ENCODE measurements at regions not wholly inside any gene's neighbourhood (a gene's known extent, or its start where the extent isn't known, plus 50 kb on each side); places are given as distances from the start of the nearest gene placed in this dataset.

- Histone ChIP-seq H3K9ac (ENCODE audit: insufficient read length) (no peak overlapping the region), H3K9me3 (ENCODE audit: low read depth, low read length) (no peaks in the 10 kb centered on the region), H3K27ac (no peak overlapping the region), H3K4me3 (no peak overlapping the region), H3K36me3 (ENCODE audit: insufficient read depth, low read length) (no peaks in the 10 kb centered on the region)
- TF ChIP-seq EZH2 (IDR thresholded peaks at IDR 0.05) (no peak), FOXP2 (optimal IDR thresholded peaks at IDR 0.05; ENCODE audit: control extremely low read depth, extremely low read length, insufficient read depth) (no peak), POLR2AphosphoS5 (IDR thresholded peaks at IDR 0.05; ENCODE audit: borderline replicate concordance, low read depth, low read length) (no peak)
- no peak for DNase-seq (ENCODE audit: low read depth, low spot score)
Observed at GRCh38 chr13:62333466-62333865, 917.8 kb upstream of the PCDH20 start.

DNA sequence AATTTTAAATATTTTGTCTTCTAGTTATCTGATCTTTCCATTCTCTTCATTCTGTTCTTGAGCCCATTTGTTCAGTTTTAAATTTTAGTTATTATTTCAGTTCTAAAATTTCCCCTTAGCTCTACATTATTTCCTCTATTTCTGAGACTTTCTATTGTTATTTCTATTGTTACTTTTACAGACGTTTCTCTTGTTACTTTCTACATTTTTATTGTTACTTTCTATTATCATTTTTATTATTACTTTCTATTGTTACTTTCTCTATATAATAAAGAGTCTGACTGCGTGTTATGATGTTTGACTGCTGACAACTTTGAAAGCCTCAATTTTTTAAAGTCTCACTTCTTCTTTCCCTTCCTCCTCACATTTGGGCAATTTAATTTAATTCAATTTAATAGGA, 915.7 kb upstream of the PCDH20 start:
- TF ChIP-seq EZH2 (IDR thresholded peaks at IDR 0.05) (no peak), FOXP2 (optimal IDR thresholded peaks at IDR 0.05; ENCODE audit: control extremely low read depth, extremely low read length, insufficient read depth) (no peak), POLR2AphosphoS5 (IDR thresholded peaks at IDR 0.05; ENCODE audit: borderline replicate concordance, low read depth, low read length) (no peak)
- Histone ChIP-seq H3K9me3 (ENCODE audit: low read depth, low read length) (no peaks in the 10 kb centered on the region), H3K36me3 (ENCODE audit: insufficient read depth, low read length) (no peaks in the 10 kb centered on the region), H3K27ac (no peak overlapping the region), H3K9ac (ENCODE audit: insufficient read length) (no peak overlapping the region), H3K4me3 (no peak overlapping the region)
- no peak for DNase-seq (ENCODE audit: low read depth, low spot score)

DNA sequence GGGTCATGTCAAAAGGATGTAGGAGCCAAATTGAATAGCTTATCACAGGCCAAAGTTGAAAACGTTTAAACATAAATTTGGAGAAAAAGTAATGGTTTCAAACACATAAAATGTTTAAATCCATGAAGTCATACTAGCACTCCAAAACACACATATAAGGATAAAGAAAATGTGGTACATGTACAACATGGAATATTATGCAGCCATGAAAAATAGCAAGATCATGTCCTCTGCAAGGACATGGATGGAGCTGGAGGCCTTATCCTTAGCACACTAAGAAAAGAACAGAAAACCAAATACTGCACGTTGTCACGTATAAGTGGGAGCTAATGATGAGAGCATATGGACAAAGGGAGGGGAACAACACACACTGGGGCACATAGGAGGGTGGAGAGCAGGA, 911.7 kb upstream of the PCDH20 start:
- H3K27ac ChIP-seq, result no peak overlapping the region
- 0 out of 2 replicates have a peak, but pooled peaks cover 5% of the 10 kb centered on the region for H3K9me3 ChIP-seq (ENCODE audit: low read depth, low read length)
- H3K4me3 ChIP-seq, result no peak overlapping the region
- H3K9ac ChIP-seq (ENCODE audit: insufficient read length), result no peak overlapping the region
- TF ChIP-seq FOXP2 (optimal IDR thresholded peaks at IDR 0.05; ENCODE audit: control extremely low read depth, extremely low read length, insufficient read depth) (no peak), EZH2 (IDR thresholded peaks at IDR 0.05) (no peak), POLR2AphosphoS5 (IDR thresholded peaks at IDR 0.05; ENCODE audit: borderline replicate concordance, low read depth, low read length) (no peak)
- H3K36me3 ChIP-seq (ENCODE audit: insufficient read depth, low read length), result no peaks in the 10 kb centered on the region
- no peak for DNase-seq (ENCODE audit: low read depth, low spot score)

DNA sequence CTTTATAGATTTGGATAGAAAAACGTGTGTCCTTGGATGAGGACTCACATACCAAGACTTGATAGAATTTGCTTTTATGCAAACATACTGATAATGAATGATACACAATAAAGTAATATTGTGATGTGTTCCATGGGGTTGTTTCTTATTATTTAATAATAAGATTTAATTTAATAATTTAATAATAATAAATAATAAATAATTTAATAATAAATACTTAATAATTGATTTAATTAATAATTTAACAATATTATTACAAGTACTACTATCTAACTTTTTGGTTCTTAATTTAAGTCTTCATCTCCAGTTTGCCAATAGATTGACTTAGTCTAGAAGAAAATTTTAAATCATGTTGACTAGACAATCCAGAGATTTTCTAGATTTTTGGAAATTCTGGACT, 909.2 kb upstream of the PCDH20 start:
- Histone ChIP-seq H3K9me3 (ENCODE audit: low read depth, low read length) (0 out of 2 replicates have a peak, but pooled peaks cover 5% of the 10 kb centered on the region), H3K27ac (no peak overlapping the region), H3K9ac (ENCODE audit: insufficient read length) (no peak overlapping the region), H3K4me3 (no peak overlapping the region), H3K36me3 (ENCODE audit: insufficient read depth, low read length) (no peaks in the 10 kb centered on the region)
- TF ChIP-seq POLR2AphosphoS5 (IDR thresholded peaks at IDR 0.05; ENCODE audit: borderline replicate concordance, low read depth, low read length), result no peak
- no peak for TF ChIP-seq FOXP2 (optimal IDR thresholded peaks at IDR 0.05; ENCODE audit: control extremely low read depth, extremely low read length, insufficient read depth)
- TF ChIP-seq EZH2 (IDR thresholded peaks at IDR 0.05), result no peak
- DNase-seq (ENCODE audit: low read depth, low spot score), result no peak

GRCh38 chr13:62321895-62322294, 906.2 kb upstream of the PCDH20 start:
- no peak overlapping the region for H3K9ac ChIP-seq (ENCODE audit: insufficient read length)
- no peak for DNase-seq (ENCODE audit: low read depth, low spot score)

GRCh38 chr13:62321139-62321538, 905.5 kb upstream of the PCDH20 start:
- TF ChIP-seq EZH2 (IDR thresholded peaks at IDR 0.05), result no peak
- no peak for TF ChIP-seq POLR2AphosphoS5 (IDR thresholded peaks at IDR 0.05; ENCODE audit: borderline replicate concordance, low read depth, low read length)
- no peak for TF ChIP-seq FOXP2 (optimal IDR thresholded peaks at IDR 0.05; ENCODE audit: control extremely low read depth, extremely low read length, insufficient read depth)
- Histone ChIP-seq H3K27ac (0 out of 2 replicates have a peak overlapping the region, but pooled peaks have one; percentile 30), H3K9ac (ENCODE audit: insufficient read length) (no peak overlapping the region), H3K9me3 (ENCODE audit: low read depth, low read length) (0 out of 2 replicates have a peak, but pooled peaks cover 5% of the 10 kb centered on the region), H3K36me3 (ENCODE audit: insufficient read depth, low read length) (no peaks in the 10 kb centered on the region), H3K4me3 (no peak overlapping the region)
- no peak for DNase-seq (ENCODE audit: low read depth, low spot score)

More at GRCh38 chr13:62321895-62322294, 906.2 kb upstream of the PCDH20 start:
- Histone ChIP-seq H3K9me3 (ENCODE audit: low read depth, low read length) (0 out of 2 replicates have a peak, but pooled peaks cover 5% of the 10 kb centered on the region), H3K36me3 (ENCODE audit: insufficient read depth, low read length) (no peaks in the 10 kb centered on the region), H3K4me3 (no peak overlapping the region), H3K27ac (no peak overlapping the region)
- TF ChIP-seq EZH2 (IDR thresholded peaks at IDR 0.05) (no peak), FOXP2 (optimal IDR thresholded peaks at IDR 0.05; ENCODE audit: control extremely low read depth, extremely low read length, insufficient read depth) (no peak), POLR2AphosphoS5 (IDR thresholded peaks at IDR 0.05; ENCODE audit: borderline replicate concordance, low read depth, low read length) (no peak)

GRCh38 chr13:62320129-62321108, 904.8 kb upstream of the PCDH20 start:
- no peak overlapping the region for H3K9ac ChIP-seq (ENCODE audit: insufficient read length)
- H3K9me3 ChIP-seq (ENCODE audit: low read depth, low read length), result 0 out of 2 replicates have a peak, but pooled peaks cover 5% of the 10 kb centered on the region
- no peaks in the 10 kb centered on the region for H3K36me3 ChIP-seq (ENCODE audit: insufficient read depth, low read length)
- DNase-seq (ENCODE audit: low read depth, low spot score), result peak; percentile 85
- TF ChIP-seq POLR2AphosphoS5 (IDR thresholded peaks at IDR 0.05; ENCODE audit: borderline replicate concordance, low read depth, low read length) (no peak), FOXP2 (optimal IDR thresholded peaks at IDR 0.05; ENCODE audit: control extremely low read depth, extremely low read length, insufficient read depth) (no peak)
- 0 out of 2 replicates have a peak overlapping the region, but pooled peaks have one; percentile 8 for H3K4me3 ChIP-seq
- H3K27ac ChIP-seq, result 0 out of 2 replicates have a peak overlapping the region, but pooled peaks have one; percentile 30

DNA sequence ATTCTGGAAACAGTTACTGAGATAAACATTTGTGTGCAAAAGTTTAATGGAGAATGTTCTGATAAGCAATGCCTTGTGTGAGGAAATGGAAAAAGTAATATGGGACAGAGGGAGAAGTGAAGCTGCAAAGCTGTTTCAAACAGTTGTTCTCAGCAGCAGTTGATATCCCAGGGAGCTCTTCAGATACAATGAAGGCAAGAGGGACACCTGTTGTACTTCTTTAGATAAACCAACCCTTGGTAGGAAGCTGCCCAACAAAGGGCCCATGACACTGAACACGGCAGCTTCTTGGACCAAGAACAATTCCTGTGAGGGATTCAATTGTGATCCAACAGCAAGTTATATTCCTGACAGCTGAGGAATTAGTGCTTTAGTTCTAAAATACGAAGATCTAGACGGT, 894.3 kb upstream of the PCDH20 start:
- no peak overlapping the region for H3K9ac ChIP-seq (ENCODE audit: insufficient read length)
- H3K9me3 ChIP-seq (ENCODE audit: low read depth, low read length), result no peaks in the 10 kb centered on the region
- no peak overlapping the region for H3K4me3 ChIP-seq
- H3K36me3 ChIP-seq (ENCODE audit: insufficient read depth, low read length), result no peaks in the 10 kb centered on the region
- TF ChIP-seq FOXP2 (optimal IDR thresholded peaks at IDR 0.05; ENCODE audit: control extremely low read depth, extremely low read length, insufficient read depth) (no peak), EZH2 (IDR thresholded peaks at IDR 0.05) (no peak), POLR2AphosphoS5 (IDR thresholded peaks at IDR 0.05; ENCODE audit: borderline replicate concordance, low read depth, low read length) (no peak)
- no peak for DNase-seq (ENCODE audit: low read depth, low spot score)
- H3K27ac ChIP-seq, result no peak overlapping the region
